ENCODE measurements at regions not wholly inside any gene's neighbourhood (a gene's known extent, or its start where the extent isn't known, plus 50 kb on each side); places are given as distances from the start of the nearest gene placed in this dataset.

DNA sequence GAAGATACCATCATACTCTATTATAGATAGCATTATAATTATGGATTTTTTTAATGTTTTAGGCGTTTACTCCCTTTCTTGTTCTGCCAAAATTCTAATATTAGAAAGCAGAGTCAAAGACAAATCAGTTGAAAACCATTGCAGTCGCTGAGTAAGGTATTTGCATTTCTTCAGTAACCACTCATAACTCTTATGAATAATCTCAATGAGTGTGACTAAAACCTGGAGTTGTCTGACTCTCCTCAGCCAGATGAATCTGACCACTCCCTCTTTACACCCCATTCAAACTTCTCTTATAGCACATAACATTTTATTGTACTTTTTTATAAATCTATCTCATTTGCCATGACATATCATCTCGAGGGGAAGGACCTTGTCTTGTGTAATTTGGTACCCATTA is 1006.5 kb downstream of the DIAPH3 start:
- no peak overlapping the region for H3K27ac ChIP-seq (ENCODE audit: low read length)
- no peaks in the 10 kb centered on the region for H3K4me1 ChIP-seq (ENCODE audit: insufficient read depth, low read length)
- CTCF ChIA-PET, result no interaction called here
- H4K20me1 ChIP-seq (ENCODE audit: low read length), result no peaks in the 10 kb centered on the region
- no peaks in the 10 kb centered on the region for H3F3A ChIP-seq (ENCODE audit: low read length, unreplicated experiment)
- no peaks in the 10 kb centered on the region for H3K36me3 ChIP-seq (ENCODE audit: low read depth, low read length)
- no peaks in the 10 kb centered on the region for H3K9me2 ChIP-seq (replicated peaks; ENCODE audit: low read length)
- no TSS peak for BruUV-seq (replicated peaks)
- H2AFZ ChIP-seq (ENCODE audit: low read length), result no peak overlapping the region
- intact Hi-C loops (cut with micrococcal nuclease), result no loop called here
- TF ChIP-seq, protein P1, sequence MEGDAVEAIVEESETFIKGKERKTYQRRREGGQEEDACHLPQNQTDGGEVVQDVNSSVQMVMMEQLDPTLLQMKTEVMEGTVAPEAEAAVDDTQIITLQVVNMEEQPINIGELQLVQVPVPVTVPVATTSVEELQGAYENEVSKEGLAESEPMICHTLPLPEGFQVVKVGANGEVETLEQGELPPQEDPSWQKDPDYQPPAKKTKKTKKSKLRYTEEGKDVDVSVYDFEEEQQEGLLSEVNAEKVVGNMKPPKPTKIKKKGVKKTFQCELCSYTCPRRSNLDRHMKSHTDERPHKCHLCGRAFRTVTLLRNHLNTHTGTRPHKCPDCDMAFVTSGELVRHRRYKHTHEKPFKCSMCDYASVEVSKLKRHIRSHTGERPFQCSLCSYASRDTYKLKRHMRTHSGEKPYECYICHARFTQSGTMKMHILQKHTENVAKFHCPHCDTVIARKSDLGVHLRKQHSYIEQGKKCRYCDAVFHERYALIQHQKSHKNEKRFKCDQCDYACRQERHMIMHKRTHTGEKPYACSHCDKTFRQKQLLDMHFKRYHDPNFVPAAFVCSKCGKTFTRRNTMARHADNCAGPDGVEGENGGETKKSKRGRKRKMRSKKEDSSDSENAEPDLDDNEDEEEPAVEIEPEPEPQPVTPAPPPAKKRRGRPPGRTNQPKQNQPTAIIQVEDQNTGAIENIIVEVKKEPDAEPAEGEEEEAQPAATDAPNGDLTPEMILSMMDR (conservative IDR thresholded peaks at IDR 0.05; ENCODE audit: low read depth, low read length), result no peak
- TF ChIP-seq EZH2phosphoT487 (IDR thresholded peaks at IDR 0.05; ENCODE audit: borderline replicate concordance, low read length) (no peak), EZH2 (IDR thresholded peaks at IDR 0.05; ENCODE audit: low read length, unreplicated experiment) (no peak)
- POLR2A ChIA-PET (ENCODE audit: unreplicated experiment), result no interaction called here
- H3K4me2 ChIP-seq (ENCODE audit: low read length), result no peak overlapping the region
- H3K9ac ChIP-seq (ENCODE audit: low read length), result no peak overlapping the region
- no peak overlapping the region for H3K4me3 ChIP-seq (ENCODE audit: low read length)
- H3K9me3 ChIP-seq (ENCODE audit: low read length), result no peaks in the 10 kb centered on the region
- DNase-seq (no peak), ATAC-seq (no peak)
- 0 out of 2 replicates have a peak, but pooled peaks cover 5% of the 10 kb centered on the region for H3K27me3 ChIP-seq (ENCODE audit: low read length)
- H3K79me2 ChIP-seq (ENCODE audit: low read length), result no peaks in the 10 kb centered on the region

DNA sequence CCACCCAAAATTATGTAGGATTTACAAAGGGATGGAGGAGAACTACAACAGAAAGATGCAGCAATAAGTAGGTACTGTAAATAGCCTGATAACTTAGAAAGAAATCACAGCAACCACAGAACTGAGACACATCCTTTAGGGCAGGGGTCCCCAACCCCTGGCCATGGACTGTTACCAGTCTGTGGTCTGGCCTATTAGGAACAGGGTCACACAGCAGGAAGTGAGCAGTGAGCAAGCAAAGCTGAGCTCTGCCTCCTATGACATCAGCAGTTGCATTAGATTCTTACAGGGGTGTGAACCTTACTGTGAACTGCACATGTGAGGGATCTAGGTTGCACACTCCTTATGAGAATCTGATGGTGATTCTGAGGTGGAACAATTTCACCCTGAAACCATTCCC is 997.6 kb downstream of the DIAPH3 start:
- Histone ChIP-seq H3K9me3 (ENCODE audit: low read length) (no peaks in the 10 kb centered on the region), H3K9me2 (replicated peaks; ENCODE audit: low read length) (no peaks in the 10 kb centered on the region), H3K4me2 (ENCODE audit: low read length) (no peak overlapping the region), H3F3A (ENCODE audit: low read length, unreplicated experiment) (no peaks in the 10 kb centered on the region), H4K20me1 (ENCODE audit: low read length) (no peaks in the 10 kb centered on the region), H2AFZ (ENCODE audit: low read length) (no peak overlapping the region), H3K4me3 (ENCODE audit: low read length) (no peak overlapping the region), H3K27me3 (ENCODE audit: low read length) (no peaks in the 10 kb centered on the region), H3K79me2 (ENCODE audit: low read length) (no peaks in the 10 kb centered on the region), H3K36me3 (ENCODE audit: low read depth, low read length) (no peaks in the 10 kb centered on the region), H3K4me1 (ENCODE audit: insufficient read depth, low read length) (no peaks in the 10 kb centered on the region), H3K9ac (ENCODE audit: low read length) (no peak overlapping the region), H3K27ac (ENCODE audit: low read length) (no peak overlapping the region)
- no TSS peak for BruUV-seq (replicated peaks)
- POLR2A ChIA-PET (ENCODE audit: unreplicated experiment), result no interaction called here
- DNase-seq (no peak), ATAC-seq (no peak)
- TF ChIP-seq, protein P1 (conservative IDR thresholded peaks at IDR 0.05; ENCODE audit: low read depth, low read length), result no peak
- no peak for TF ChIP-seq EZH2phosphoT487 (IDR thresholded peaks at IDR 0.05; ENCODE audit: borderline replicate concordance, low read length)
- TF ChIP-seq EZH2 (IDR thresholded peaks at IDR 0.05; ENCODE audit: low read length, unreplicated experiment), result no peak
- intact Hi-C loops (cut with micrococcal nuclease), result no loop called here
- CTCF ChIA-PET, result no interaction called here

DNA sequence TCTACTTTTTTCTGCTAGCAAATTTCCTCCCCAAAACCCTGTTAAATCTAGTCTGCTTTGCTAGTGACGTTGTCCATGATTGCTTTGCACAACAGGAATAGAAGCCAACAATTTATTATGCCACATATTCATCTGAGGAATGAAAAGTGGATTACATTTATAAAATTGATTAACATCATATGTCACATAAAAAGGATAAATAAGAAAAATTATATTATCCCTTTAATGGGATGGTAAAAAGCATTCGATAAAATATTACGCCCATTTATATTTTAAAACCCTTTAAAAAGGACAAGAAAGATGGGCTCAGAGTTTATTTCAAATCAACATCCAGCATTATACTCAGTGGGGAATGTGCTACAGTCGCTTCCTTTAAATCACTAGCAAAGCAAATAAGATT is 991.7 kb downstream of the DIAPH3 start:
- H3K9ac ChIP-seq (ENCODE audit: low read length), result no peak overlapping the region
- intact Hi-C loops (cut with micrococcal nuclease), result no loop called here
- DNase-seq, result no peak
- no peak overlapping the region for H3K27ac ChIP-seq (ENCODE audit: low read length)
- H3K79me2 ChIP-seq (ENCODE audit: low read length), result no peaks in the 10 kb centered on the region
- no TSS peak for BruUV-seq (replicated peaks)
- TF ChIP-seq, protein P1 (conservative IDR thresholded peaks at IDR 0.05; ENCODE audit: low read depth, low read length), result no peak
- TF ChIP-seq EZH2 (IDR thresholded peaks at IDR 0.05; ENCODE audit: low read length, unreplicated experiment), result no peak
- no peak for TF ChIP-seq EZH2phosphoT487 (IDR thresholded peaks at IDR 0.05; ENCODE audit: borderline replicate concordance, low read length)
- POLR2A ChIA-PET (ENCODE audit: unreplicated experiment), result no interaction called here
- CTCF ChIA-PET, result no interaction called here
- H4K20me1 ChIP-seq (ENCODE audit: low read length), result no peaks in the 10 kb centered on the region
- H3K9me3 ChIP-seq (ENCODE audit: low read length), result no peaks in the 10 kb centered on the region
- H2AFZ ChIP-seq (ENCODE audit: low read length), result no peak overlapping the region
- no peak overlapping the region for H3K4me2 ChIP-seq (ENCODE audit: low read length)
- no peak for ATAC-seq
- H3K4me1 ChIP-seq (ENCODE audit: insufficient read depth, low read length), result no peaks in the 10 kb centered on the region
- H3K36me3 ChIP-seq (ENCODE audit: low read depth, low read length), result no peaks in the 10 kb centered on the region
- H3F3A ChIP-seq (ENCODE audit: low read length, unreplicated experiment), result no peaks in the 10 kb centered on the region
- no peaks in the 10 kb centered on the region for H3K9me2 ChIP-seq (replicated peaks; ENCODE audit: low read length)
- no peak overlapping the region for H3K4me3 ChIP-seq (ENCODE audit: low read length)
- H3K27me3 ChIP-seq (ENCODE audit: low read length), result no peaks in the 10 kb centered on the region
